Breast epithelium (tissue), 3 donors: ENCODE measurements at regions not wholly inside any gene's neighbourhood (a gene's known extent, or its start where the extent isn't known, plus 50 kb on each side); places are given as distances from the start of the nearest gene placed in this dataset.

Experiments used
- CTCF ChIP-seq, 3 donors: fragments of 450-650 bp; IDR thresholded peaks; one replicate each; pipeline ENCODE4 v1.5.1; 2016 to 2017; ENCODE audit warnings: antibody characterized with exemption in 3 of 3, mild to moderate bottlenecking in 3 of 3, moderate library complexity in 3 of 3
- POLR2A ChIP-seq: fragments of 450-650 bp; IDR thresholded peaks from one replicate; pipeline ENCODE4 v1.6.1; 2016; ENCODE audit warnings: antibody characterized with exemption, mild to moderate bottlenecking, moderate library complexity

- TF ChIP-seq POLR2A: no peak
- TF ChIP-seq CTCF (IDR thresholded peaks at IDR 0.05): no peak
These were observed 88.6 kb upstream of the NAV3 start for GRCh38 chr12:77741974-77742517.
